ENCODE measurements at regions not wholly inside any gene's neighbourhood (a gene's known extent, or its start where the extent isn't known, plus 50 kb on each side); places are given as distances from the start of the nearest gene placed in this dataset.

DNA sequence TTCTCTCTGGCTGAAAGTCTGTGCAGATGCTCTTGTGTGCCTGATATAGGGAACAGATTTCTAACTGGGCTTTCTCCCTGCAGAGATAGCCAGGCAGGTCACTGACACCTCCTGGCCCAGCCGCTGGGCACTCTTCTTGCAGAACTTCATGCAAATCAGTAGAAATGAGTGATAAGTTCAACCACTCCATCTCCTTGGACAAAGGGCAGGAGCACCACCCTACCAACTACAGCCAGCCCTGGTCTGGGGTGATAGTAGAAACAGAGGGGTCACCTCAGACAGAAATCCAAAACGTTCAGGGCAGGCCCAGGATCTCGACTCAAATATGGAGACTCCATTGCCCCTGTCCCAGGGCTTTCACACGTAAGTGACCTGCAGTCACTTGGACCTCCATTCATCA lies 917.8 kb upstream of the ZNF722 start:
- Histone ChIP-seq H3K27ac (ENCODE audit: low read depth) (no peak overlapping the region), H3F3A (replicated peaks; ENCODE audit: low read depth) (no peaks in the 10 kb centered on the region), H4K20me1 (replicated peaks; ENCODE audit: insufficient read depth) (no peaks in the 10 kb centered on the region), H3K36me3 (ENCODE audit: insufficient read depth) (no peaks in the 10 kb centered on the region), H2AFZ (no peak overlapping the region), H3K9me2 (ENCODE audit: insufficient read depth) (no peaks in the 10 kb centered on the region), H3K4me3 (no peak overlapping the region), H3K4me2 (no peak overlapping the region), H3K79me2 (replicated peaks; ENCODE audit: insufficient read depth) (no peaks in the 10 kb centered on the region), H3K4me1 (ENCODE audit: insufficient read depth) (no peaks in the 10 kb centered on the region), H3K27me3 (ENCODE audit: insufficient read depth) (no peaks in the 10 kb centered on the region)
- no peak overlapping the region for H3K4me3 Mint-ChIP-seq
- ATAC-seq (no peak), DNase-seq (ENCODE audit: low spot score) (no peak)
- no peaks in the 10 kb centered on the region for H3K4me1 Mint-ChIP-seq
- peaks cover 27% of the 10 kb centered on the region for H3K36me3 Mint-ChIP-seq (ENCODE audit: low read depth)
- no peak overlapping the region for H3K27ac Mint-ChIP-seq
- peaks cover 96% of the 10 kb centered on the region for H3K9me3 Mint-ChIP-seq
- TF ChIP-seq EZH2phosphoT487 (IDR thresholded peaks at IDR 0.05; ENCODE audit: unreplicated experiment) (no peak), ZNF331 (CRISPR knock-in tag; IDR thresholded peaks at IDR 0.05; ENCODE audit: low read depth) (no peak), NANOG (IDR thresholded peaks at IDR 0.05; ENCODE audit: borderline replicate concordance) (no peak), EZH2 (IDR thresholded peaks at IDR 0.05; ENCODE audit: low read depth, unreplicated experiment) (no peak), STAT1 (IDR thresholded peaks at IDR 0.05; ENCODE audit: unreplicated experiment) (no peak), ZNF114 (CRISPR knock-in tag; IDR thresholded peaks at IDR 0.05) (no peak)
- TF ChIP-seq, protein P1, sequence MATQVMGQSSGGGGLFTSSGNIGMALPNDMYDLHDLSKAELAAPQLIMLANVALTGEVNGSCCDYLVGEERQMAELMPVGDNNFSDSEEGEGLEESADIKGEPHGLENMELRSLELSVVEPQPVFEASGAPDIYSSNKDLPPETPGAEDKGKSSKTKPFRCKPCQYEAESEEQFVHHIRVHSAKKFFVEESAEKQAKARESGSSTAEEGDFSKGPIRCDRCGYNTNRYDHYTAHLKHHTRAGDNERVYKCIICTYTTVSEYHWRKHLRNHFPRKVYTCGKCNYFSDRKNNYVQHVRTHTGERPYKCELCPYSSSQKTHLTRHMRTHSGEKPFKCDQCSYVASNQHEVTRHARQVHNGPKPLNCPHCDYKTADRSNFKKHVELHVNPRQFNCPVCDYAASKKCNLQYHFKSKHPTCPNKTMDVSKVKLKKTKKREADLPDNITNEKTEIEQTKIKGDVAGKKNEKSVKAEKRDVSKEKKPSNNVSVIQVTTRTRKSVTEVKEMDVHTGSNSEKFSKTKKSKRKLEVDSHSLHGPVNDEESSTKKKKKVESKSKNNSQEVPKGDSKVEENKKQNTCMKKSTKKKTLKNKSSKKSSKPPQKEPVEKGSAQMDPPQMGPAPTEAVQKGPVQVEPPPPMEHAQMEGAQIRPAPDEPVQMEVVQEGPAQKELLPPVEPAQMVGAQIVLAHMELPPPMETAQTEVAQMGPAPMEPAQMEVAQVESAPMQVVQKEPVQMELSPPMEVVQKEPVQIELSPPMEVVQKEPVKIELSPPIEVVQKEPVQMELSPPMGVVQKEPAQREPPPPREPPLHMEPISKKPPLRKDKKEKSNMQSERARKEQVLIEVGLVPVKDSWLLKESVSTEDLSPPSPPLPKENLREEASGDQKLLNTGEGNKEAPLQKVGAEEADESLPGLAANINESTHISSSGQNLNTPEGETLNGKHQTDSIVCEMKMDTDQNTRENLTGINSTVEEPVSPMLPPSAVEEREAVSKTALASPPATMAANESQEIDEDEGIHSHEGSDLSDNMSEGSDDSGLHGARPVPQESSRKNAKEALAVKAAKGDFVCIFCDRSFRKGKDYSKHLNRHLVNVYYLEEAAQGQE (IDR thresholded peaks at IDR 0.05; ENCODE audit: unreplicated experiment): no peak
- peaks cover 2% of the 10 kb centered on the region for H3K27me3 Mint-ChIP-seq (ENCODE audit: insufficient read depth, low read depth, poor library complexity)

DNA sequence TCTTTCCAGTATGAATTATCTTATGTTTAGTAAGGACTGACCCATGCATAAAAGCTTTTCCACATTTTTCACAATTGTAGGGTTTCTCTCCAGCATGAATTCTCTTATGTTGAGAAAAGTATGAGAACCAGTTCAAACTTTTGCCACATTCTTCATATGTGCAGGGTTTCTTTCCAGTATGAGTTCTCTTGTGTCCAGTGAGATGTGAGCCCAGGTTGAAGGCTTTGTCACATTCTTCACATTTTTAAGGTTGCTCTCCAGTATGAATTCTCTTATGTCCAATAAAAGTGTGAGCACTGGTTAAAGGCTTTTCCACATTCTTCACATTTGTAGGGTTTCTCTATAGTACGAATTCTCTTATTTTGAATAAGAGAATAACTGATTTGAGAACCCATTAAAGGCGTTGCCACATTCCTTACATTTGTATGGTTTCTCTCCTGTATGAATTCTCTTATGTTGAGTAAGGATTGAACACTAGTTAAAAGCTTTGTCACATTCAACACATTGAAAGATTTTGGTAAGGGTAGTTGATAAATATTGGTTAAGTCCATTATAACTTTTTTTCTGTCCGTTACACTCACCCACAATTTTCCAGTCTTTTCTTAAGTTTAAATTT lies 911.0 kb upstream of the ZNF722 start:
- no peak overlapping the region for H3K27ac ChIP-seq (ENCODE audit: low read depth)

More for the DNA sequence above, 911.0 kb upstream of the ZNF722 start:
- no peak overlapping the region for H3K4me3 Mint-ChIP-seq
- H2AFZ ChIP-seq: no peak overlapping the region
- TF ChIP-seq, protein P2, sequence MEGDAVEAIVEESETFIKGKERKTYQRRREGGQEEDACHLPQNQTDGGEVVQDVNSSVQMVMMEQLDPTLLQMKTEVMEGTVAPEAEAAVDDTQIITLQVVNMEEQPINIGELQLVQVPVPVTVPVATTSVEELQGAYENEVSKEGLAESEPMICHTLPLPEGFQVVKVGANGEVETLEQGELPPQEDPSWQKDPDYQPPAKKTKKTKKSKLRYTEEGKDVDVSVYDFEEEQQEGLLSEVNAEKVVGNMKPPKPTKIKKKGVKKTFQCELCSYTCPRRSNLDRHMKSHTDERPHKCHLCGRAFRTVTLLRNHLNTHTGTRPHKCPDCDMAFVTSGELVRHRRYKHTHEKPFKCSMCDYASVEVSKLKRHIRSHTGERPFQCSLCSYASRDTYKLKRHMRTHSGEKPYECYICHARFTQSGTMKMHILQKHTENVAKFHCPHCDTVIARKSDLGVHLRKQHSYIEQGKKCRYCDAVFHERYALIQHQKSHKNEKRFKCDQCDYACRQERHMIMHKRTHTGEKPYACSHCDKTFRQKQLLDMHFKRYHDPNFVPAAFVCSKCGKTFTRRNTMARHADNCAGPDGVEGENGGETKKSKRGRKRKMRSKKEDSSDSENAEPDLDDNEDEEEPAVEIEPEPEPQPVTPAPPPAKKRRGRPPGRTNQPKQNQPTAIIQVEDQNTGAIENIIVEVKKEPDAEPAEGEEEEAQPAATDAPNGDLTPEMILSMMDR (conservative IDR thresholded peaks at IDR 0.05; ENCODE audit: low read depth in 2 of 2): no peak
- TF ChIP-seq, protein P1 (IDR thresholded peaks at IDR 0.05; ENCODE audit: unreplicated experiment): no peak
- no peak for TF ChIP-seq JUNB (IDR thresholded peaks at IDR 0.05; ENCODE audit: unreplicated experiment)
- no peak for TF ChIP-seq STAT1 (IDR thresholded peaks at IDR 0.05; ENCODE audit: unreplicated experiment)
- TF ChIP-seq EZH2 (IDR thresholded peaks at IDR 0.05; ENCODE audit: low read depth, unreplicated experiment): no peak
- TF ChIP-seq, protein P3, sequence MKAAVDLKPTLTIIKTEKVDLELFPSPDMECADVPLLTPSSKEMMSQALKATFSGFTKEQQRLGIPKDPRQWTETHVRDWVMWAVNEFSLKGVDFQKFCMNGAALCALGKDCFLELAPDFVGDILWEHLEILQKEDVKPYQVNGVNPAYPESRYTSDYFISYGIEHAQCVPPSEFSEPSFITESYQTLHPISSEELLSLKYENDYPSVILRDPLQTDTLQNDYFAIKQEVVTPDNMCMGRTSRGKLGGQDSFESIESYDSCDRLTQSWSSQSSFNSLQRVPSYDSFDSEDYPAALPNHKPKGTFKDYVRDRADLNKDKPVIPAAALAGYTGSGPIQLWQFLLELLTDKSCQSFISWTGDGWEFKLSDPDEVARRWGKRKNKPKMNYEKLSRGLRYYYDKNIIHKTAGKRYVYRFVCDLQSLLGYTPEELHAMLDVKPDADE (IDR thresholded peaks at IDR 0.05): no peak
- TF ChIP-seq POLR2AphosphoS5 (IDR thresholded peaks at IDR 0.05; ENCODE audit: low read depth): no peak
- no peak for TF ChIP-seq EZH2phosphoT487 (IDR thresholded peaks at IDR 0.05; ENCODE audit: unreplicated experiment)
- DNase-seq (ENCODE audit: low spot score) (no peak), ATAC-seq (no peak)
- no peaks in the 10 kb centered on the region for H3K79me2 ChIP-seq (replicated peaks; ENCODE audit: insufficient read depth)
- no peaks in the 10 kb centered on the region for H4K20me1 ChIP-seq (replicated peaks; ENCODE audit: insufficient read depth)
- no peaks in the 10 kb centered on the region for H3F3A ChIP-seq (replicated peaks; ENCODE audit: low read depth)
- H3K9me2 ChIP-seq (ENCODE audit: insufficient read depth): no peaks in the 10 kb centered on the region
- peaks cover 85% of the 10 kb centered on the region for H3K9me3 Mint-ChIP-seq
- no peaks in the 10 kb centered on the region for H3K4me1 Mint-ChIP-seq
- no peak overlapping the region for H3K4me2 ChIP-seq
- no peaks in the 10 kb centered on the region for H3K27me3 ChIP-seq (ENCODE audit: insufficient read depth)
- no peaks in the 10 kb centered on the region for H3K4me1 ChIP-seq (ENCODE audit: insufficient read depth)
- peaks cover 2% of the 10 kb centered on the region for H3K27me3 Mint-ChIP-seq (ENCODE audit: insufficient read depth, low read depth, poor library complexity)
- no peak overlapping the region for H3K4me3 ChIP-seq
- H3K36me3 ChIP-seq (ENCODE audit: insufficient read depth): peaks cover 4% of the 10 kb centered on the region
- H3K27ac Mint-ChIP-seq: no peak overlapping the region
- H3K36me3 Mint-ChIP-seq (ENCODE audit: low read depth): peaks cover 37% of the 10 kb centered on the region
